ENCODE measurements at regions not wholly inside any gene's neighbourhood (a gene's known extent, or its start where the extent isn't known, plus 50 kb on each side); places are given as distances from the start of the nearest gene placed in this dataset.

DNA sequence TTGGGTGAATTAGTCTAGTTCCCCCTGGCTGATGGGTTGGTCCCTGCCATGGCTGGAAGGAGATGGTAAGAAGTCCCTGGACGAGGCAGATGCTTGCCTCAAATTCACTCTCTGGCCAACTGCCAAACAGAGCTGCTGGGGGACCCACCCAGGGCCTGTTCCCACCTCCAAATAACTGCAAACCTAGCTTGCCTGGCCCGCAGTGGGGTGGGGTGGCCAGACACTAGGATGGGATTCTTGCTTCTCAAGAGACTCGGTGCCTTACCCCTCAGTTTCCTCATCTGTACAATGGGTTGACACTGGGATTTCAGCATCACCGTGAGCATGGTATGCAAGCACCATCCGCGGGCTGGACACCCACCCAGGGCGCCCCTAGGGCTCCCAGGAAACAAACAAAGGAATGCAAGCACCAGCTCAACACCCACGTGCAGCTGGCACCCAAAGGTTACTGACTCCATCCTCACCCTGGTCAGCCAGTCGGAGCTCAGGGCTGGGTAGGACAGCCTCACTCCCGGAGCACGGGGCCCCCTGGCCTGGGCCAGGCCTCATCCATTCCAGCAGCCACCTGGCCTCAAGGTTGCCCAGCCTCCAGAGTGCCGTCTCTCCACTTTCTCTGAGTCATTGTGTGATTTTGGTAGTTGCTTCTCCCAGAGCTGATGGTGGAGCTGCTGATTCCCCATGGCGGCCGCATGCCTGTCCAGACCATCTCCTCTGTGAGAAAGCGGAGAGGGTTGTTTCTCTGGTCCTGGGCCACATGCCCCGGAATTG, 205.2 kb upstream of the RTL1 start:
- peaks cover 0 to 5% (median 0%) of the 10 kb centered on the region in 7 donors for H3K9me3 Mint-ChIP-seq
- peaks cover 0 to 4% (median 0%) of the 10 kb centered on the region in 3 donors for H3K27me3 Mint-ChIP-seq
- H3K36me3 Mint-ChIP-seq, result no peaks in the 10 kb centered on the region
- ATAC-seq (ENCODE audit: low read depth in 2 of 2), result no peak
- H3K4me3 Mint-ChIP-seq, result no peak overlapping the region
- no peak for DNase-seq
- peaks cover 0 to 6% (median 0%) of the 10 kb centered on the region in 3 donors for H3K4me1 Mint-ChIP-seq
- no peak overlapping the region for H3K27ac Mint-ChIP-seq

DNA sequence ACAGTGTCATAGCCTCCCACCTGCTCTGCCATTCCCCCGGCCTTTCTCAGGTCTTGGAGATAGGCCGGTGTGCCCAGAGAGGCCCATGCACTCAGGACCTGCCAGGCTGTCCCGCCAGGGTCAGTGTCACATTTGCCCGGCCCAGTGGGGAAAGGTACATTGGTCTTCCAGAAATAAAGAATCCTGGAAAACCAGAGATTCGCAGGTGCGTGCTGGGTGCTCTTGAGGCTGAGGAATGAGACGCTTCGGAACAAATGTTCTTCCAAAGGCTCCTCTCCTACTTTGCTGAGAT, 205.8 kb upstream of the RTL1 start:
- DNase-seq, result no peak
- Mint-ChIP-seq H3K9me3 (peaks cover 0 to 5% (median 0%) of the 10 kb centered on the region in 7 donors), H3K27me3 (no peaks in the 10 kb centered on the region), H3K4me1 (peaks cover 0 to 6% (median 0%) of the 10 kb centered on the region in 3 donors), H3K4me3 (no peak overlapping the region), H3K36me3 (no peaks in the 10 kb centered on the region), H3K27ac (no peak overlapping the region)
- ATAC-seq (ENCODE audit: low read depth in 2 of 2), result no peak

DNA sequence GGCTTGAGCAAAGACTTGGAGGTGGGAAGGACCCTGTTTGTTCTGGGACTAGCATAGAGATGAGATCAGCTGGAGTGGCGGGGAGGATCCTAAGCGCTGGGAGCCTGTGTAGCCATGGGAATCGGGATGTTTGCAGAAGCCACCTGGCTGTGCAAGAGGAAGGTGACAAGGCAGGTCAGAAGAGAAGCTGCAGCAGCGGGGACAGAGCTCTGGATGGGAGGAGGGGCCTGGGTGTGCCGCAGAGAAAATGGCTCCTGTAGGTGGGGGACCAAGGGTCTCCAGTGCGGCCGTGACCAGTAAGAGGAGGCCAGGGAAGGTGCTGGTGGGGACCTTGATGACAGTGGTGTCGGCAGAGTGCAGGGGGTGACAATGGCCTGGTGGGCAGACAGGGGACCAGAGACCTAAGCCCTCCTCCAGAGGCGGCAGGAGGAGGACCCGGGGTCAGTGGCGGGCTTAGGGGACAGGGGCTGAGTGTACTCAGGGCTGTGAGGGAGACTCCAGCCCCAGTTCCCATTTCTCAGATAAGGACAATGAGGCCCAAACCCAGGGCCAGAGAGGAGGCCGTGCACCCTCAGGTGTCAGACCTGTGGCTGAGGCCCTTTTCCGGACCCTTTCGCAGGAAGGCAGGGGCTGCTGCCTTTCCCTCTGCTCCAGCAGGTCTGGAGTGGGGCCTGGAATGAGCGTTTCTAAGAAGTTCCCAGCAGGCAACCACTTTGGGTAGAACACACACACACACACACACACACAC, 206.6 kb upstream of the RTL1 start:
- Mint-ChIP-seq H3K9me3 (peaks cover 0 to 5% (median 0%) of the 10 kb centered on the region in 7 donors), H3K36me3 (no peaks in the 10 kb centered on the region), H3K4me3 (no peak overlapping the region), H3K4me1 (peaks cover 0 to 9% (median 0%) of the 10 kb centered on the region in 3 donors), H3K27ac (no peak overlapping the region), H3K27me3 (no peaks in the 10 kb centered on the region)
- ATAC-seq (ENCODE audit: low read depth in 2 of 2) (no peak), DNase-seq (no peak)

DNA sequence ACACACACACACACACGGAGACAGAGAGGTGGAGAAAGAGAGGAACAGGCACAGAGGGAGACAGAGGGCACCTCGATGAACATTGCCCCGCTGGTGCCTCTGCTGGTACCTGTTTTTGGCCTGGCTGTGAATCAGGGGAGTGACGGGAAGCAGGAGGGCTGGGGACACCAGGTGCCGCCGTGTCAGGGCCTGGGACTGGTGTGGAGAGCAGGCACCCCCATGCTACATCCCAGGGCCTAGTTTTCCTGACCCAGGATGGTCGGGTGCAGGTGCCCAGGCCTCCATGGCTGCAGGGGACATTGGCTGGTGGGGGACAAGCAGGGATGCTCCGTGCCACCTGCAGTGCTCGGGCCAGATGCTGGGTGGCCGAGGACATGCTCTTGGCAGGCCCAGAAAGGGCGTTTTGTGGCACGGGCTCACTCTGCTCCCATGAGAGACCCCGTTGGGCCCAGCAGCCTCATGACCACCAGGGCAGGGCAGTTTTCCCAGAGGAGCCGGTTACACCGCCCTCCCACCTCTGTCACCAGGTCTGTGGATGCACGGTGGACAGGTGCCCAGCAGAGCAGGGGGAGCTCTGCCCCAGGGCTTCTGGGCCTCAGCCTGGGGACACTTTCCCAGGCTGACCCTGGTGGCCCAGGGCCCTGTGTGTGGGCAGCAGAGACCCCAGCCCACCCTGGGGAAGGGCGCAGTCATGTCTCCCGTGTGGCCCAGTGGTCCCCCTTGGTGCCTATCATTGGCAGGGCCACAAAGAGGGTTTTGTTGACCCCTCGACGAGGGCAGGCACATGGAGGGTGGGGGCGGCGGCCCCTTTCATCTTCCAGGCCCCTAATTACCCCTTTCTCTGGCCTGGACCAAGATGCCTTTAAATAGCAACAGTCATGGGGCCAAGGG, 207.5 kb upstream of the RTL1 start:
- Mint-ChIP-seq H3K9me3 (peaks cover 0 to 5% (median 0%) of the 10 kb centered on the region in 7 donors), H3K27me3 (no peaks in the 10 kb centered on the region), H3K36me3 (no peaks in the 10 kb centered on the region), H3K4me1 (peaks cover 0 to 11% (median 0%) of the 10 kb centered on the region in 3 donors), H3K4me3 (no peak overlapping the region), H3K27ac (no peak overlapping the region)
- DNase-seq (no peak), ATAC-seq (ENCODE audit: low read depth in 2 of 2) (no peak)

DNA sequence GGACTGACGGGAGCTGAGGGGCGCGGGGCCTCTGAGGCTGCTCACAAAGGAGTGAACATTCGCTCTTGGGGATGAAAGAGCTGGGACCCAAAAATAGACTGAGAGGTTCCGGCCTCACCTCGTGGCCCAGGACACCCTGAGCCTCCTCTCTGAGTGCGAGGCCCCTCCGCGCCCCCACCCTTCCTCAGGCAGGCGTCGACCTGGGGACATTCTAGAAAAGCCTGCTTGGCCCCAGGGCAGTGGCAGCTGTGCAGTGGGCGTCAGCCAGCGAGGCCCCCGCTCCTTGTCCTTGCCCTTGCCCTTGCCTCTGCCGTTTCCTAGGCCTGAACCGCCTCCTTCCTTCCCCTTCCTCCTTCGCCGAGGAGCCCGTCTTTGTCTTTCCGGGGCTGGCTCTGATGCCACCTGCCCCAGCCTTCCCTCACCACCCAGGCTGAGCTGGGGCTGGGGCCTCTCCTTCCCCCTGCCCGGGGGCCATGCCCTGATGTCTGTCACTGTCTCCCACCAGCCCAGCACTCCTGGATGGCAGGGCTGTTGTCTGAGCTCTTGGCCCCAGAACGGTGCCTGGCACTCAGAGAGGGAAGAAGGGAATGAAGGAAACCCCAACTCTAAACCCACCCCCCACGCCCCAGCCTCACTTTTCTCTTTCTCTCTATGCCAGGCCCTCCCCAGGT, 208.2 kb upstream of the RTL1 start:
- H3K4me1 Mint-ChIP-seq, result peaks cover 0 to 11% (median 0%) of the 10 kb centered on the region in 3 donors
- ATAC-seq (ENCODE audit: low read depth in 2 of 2) (no peak), DNase-seq (no peak)
- H3K36me3 Mint-ChIP-seq, result no peaks in the 10 kb centered on the region
- no peaks in the 10 kb centered on the region for H3K27me3 Mint-ChIP-seq
- peaks cover 0 to 3% (median 0%) of the 10 kb centered on the region in 7 donors for H3K9me3 Mint-ChIP-seq
- H3K4me3 Mint-ChIP-seq, result no peak overlapping the region
- H3K27ac Mint-ChIP-seq, result no peak overlapping the region

DNA sequence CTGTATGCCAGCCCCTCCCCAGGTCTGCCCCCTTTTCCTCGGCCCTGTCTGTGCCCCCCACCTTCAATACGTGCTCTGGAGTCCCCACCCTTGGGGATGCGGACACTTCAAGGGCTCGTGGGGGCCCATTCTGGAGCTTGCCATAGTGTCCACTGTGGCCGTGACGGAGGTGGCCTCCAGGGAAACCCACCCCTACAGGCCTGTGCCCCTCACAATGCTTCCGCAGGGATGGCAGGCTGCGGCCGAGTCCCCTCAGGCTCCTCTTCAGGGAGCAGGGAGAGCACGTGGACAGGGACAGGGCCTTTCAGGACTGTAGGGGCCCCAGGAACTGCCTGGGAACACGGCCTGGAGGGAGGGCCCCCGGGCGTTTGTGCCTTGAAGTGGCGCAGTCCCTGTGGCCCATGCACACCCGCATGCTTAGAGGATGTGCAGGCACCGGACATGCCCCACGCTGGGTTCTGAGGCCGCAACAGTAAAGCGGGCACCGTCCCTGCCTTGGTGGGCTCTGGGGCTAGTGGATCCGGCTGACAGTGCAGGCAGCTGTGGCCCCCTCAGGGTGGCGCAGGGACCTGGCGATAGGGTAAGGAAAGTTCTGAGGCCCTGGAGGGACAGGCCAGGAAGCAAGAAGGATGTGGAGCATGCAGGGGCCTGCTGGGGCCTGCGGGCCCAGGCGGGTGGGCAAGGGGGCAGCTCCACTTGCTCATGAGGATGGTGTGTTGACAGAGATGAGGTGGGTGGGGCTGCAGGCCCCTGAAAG, 209.0 kb upstream of the RTL1 start:
- Mint-ChIP-seq H3K27ac (no peak overlapping the region), H3K9me3 (peaks cover 0 to 2% (median 0%) of the 10 kb centered on the region in 7 donors), H3K36me3 (peaks cover 0 to 5% of the 10 kb centered on the region in 2 donors), H3K4me3 (no peak overlapping the region), H3K27me3 (no peaks in the 10 kb centered on the region), H3K4me1 (peaks cover 2 to 15% (median 5%) of the 10 kb centered on the region in 3 donors)
- DNase-seq, result no peak
- ATAC-seq (ENCODE audit: low read depth in 2 of 2), result no peak

DNA sequence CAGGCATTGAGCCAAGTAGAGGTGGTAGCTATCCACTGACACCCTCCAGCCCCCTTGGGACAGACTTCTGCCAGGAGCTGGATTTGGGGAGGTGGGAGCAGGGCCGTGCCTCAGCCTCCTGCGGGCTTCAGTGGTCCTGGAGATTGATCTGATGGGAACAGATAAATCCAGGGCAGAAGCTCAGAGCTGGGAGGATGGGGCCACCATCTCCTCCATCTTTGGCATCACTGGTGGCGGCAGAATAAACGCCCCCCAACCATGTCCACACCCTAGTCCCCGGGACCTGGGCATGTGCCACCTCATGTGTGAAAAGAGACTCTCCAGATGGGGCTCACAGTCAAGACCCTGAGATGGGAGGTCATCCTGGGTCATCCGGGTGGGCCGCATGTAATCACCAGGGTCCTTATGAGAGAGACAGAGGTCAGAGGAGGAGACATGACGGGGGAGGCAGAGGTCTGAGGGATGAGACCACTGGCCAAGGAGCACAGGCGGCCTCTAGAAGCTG, 209.6 kb upstream of the RTL1 start:
- peaks cover 0 to 8% (median 0%) of the 10 kb centered on the region in 7 donors for H3K9me3 Mint-ChIP-seq
- peaks cover 8 to 21% (median 11%) of the 10 kb centered on the region in 3 donors for H3K4me1 Mint-ChIP-seq
- H3K4me3 Mint-ChIP-seq, result no peak overlapping the region
- no peak overlapping the region for H3K27ac Mint-ChIP-seq
- no peak for ATAC-seq (ENCODE audit: low read depth in 2 of 2)
- H3K27me3 Mint-ChIP-seq, result no peaks in the 10 kb centered on the region
- H3K36me3 Mint-ChIP-seq, result peaks cover under 1 to 9% of the 10 kb centered on the region in 2 donors
- DNase-seq, result no peak

DNA sequence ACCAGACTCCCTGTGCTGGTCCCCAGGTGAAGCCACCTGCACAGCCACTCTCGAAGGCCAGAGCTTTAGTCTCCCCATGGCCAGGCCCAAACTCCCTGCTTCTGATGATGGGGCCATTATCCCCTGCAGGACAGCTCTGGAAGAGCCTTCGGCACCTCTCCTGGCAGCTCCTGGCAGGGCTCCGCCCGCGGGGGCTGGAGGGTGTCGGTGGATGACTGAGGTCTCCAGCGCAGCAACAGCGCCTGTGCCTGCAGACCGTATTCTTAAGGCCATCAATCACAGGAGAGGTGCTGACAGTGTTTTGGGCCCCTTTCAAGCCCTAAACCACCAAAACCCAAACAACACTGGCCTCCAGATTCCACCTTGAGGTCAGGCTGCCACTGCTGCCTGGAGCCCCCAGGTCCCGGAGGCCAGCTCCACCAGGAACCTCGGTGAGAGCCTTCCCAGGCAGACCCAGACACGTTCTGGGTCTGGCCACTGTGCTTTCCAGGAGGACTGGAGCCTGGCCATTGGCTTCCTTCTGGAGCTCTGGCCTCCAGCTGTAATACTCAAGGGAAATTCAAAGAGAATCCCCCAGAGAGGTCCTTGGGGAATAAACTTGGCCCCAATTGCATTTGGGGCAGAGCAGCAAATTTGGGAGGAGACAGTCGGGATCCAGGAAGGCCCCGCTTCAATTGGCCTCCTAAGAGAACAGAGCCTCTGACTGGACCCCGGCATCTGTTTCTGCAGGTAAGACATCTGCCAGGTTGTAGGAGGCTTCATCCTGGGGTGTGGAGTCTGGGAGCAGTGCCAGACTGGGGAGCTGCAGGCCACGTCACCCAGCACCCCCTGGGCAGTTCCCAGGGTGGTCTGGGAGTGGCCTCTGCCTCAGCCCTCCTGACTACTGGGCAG, 210.6 kb upstream of the RTL1 start:
- DNase-seq (no peak), ATAC-seq (ENCODE audit: low read depth in 2 of 2) (no peak)
- H3K27me3 Mint-ChIP-seq, result no peaks in the 10 kb centered on the region
- peaks cover 0 to 8% (median 0%) of the 10 kb centered on the region in 7 donors for H3K9me3 Mint-ChIP-seq
- H3K36me3 Mint-ChIP-seq, result peaks cover 8 to 14% of the 10 kb centered on the region in 2 donors
- H3K27ac Mint-ChIP-seq, result no peak overlapping the region
- H3K4me1 Mint-ChIP-seq, result peaks cover 16 to 26% (median 20%) of the 10 kb centered on the region in 3 donors
- H3K4me3 Mint-ChIP-seq, result no peak overlapping the region

DNA sequence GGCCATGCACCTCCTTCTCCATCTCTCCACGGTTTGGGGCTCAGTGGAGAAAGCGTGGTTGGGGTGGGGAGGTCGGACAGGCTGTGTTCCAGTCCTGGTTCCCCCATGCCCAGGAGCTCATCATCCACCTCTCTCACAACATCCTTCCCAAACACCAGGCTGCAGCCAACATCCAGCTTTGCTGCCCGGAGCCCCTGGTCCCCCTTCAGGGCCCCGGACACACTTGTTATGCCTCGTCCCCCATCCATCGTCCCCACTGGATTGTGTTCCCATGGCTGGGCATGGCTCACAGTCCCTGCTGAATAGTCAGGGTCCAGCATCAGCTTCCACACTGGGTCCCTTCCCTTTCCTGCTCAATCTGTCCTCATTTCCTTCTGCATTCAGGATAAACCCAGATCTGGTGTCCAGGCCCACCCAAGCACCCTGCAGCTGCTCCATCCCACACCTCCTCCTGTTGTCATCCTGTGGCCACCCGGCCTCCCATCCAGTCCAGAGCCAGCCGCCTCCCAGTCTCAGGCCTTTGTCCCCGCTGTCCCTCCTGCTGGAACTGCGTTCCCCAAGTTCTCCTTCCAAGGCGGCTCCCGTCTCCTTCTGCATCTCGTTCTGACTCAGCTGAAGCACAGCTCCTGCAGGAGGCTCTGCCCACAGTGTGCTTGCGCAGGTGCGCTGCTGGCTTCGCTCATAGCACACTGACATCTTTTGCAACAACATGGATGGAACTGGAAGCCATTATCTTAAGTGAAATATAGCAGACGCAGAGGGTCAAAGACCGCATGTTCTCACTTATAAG, 211.4 kb upstream of the RTL1 start:
- H3K27ac Mint-ChIP-seq, result peak overlapping the region in 1 of 6 donors; percentile 70
- ATAC-seq (ENCODE audit: low read depth in 2 of 2) (no peak), DNase-seq (no peak)
- H3K9me3 Mint-ChIP-seq, result peaks cover 0 to 8% (median 0%) of the 10 kb centered on the region in 7 donors
- peaks cover 25 to 34% (median 29%) of the 10 kb centered on the region in 3 donors for H3K4me1 Mint-ChIP-seq
- H3K27me3 Mint-ChIP-seq, result no peaks in the 10 kb centered on the region
- H3K4me3 Mint-ChIP-seq, result no peak overlapping the region
- peaks cover 8 to 19% of the 10 kb centered on the region in 2 donors for H3K36me3 Mint-ChIP-seq

DNA sequence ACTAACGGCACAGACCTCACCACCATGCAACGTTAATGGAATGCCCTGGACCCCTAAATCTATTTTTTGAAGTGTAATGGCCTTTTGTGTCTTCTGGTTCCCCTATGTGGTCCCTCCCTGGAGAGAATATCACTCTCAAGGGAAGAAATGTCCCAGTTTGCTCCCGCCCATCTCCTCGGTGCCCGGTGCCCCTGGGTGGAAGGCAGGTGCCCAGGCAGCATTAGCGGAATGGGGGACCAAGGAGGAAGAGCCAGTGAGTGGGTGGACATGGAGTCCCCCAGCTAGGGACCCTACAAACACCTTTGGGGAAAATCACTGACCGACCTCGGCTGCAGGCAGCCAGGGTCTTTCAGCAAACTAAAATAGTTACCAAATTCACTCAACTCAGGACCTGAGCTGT, 212.1 kb upstream of the RTL1 start:
- H3K27ac Mint-ChIP-seq, result peak overlapping the region in 1 of 6 donors; percentile 9
- ATAC-seq (ENCODE audit: low read depth in 2 of 2), result no peak
- H3K27me3 Mint-ChIP-seq, result no peaks in the 10 kb centered on the region
- H3K4me1 Mint-ChIP-seq, result peaks cover 32 to 41% (median 36%) of the 10 kb centered on the region in 3 donors
- DNase-seq, result no peak
- peak overlapping the region in 1 of 8 donors; percentile 5 for H3K4me3 Mint-ChIP-seq
- H3K36me3 Mint-ChIP-seq, result peaks cover 8 to 19% of the 10 kb centered on the region in 2 donors
- peaks cover 0 to 8% (median 0%) of the 10 kb centered on the region in 7 donors for H3K9me3 Mint-ChIP-seq

DNA sequence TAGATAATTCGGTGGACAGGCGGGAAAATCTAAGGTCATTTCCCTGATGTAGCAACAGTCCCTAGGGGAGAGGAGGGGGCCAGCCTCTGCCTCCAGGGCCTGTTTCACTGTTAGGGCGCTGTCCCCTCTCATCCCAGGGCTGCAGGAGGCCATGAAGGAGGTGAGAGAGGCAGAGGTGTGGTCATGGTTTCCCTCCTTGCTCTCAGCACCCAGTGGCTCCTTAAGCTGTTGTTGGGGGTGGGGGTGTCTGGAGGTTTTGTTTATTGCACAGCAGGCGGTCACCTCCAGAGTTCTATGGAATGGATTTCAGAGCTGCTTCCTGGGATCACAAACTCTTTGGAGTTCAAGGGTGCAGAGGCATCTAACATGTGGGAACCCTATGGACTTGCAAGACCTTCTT, 212.5 kb upstream of the RTL1 start:
- H3K27ac Mint-ChIP-seq, result peak overlapping the region in 2 of 6 donors; percentile 9 to 28
- peak overlapping the region in 1 of 8 donors; percentile 5 for H3K4me3 Mint-ChIP-seq
- H3K4me1 Mint-ChIP-seq, result peaks cover 36 to 41% (median 40%) of the 10 kb centered on the region in 3 donors
- H3K27me3 Mint-ChIP-seq, result no peaks in the 10 kb centered on the region
- H3K9me3 Mint-ChIP-seq, result peaks cover 0 to 8% (median 0%) of the 10 kb centered on the region in 7 donors
- DNase-seq (no peak), ATAC-seq (ENCODE audit: low read depth in 2 of 2) (no peak)
- peaks cover 8 to 19% of the 10 kb centered on the region in 2 donors for H3K36me3 Mint-ChIP-seq

Data from naive B cell (primary cell).